ENCODE measurements at regions not wholly inside any gene's neighbourhood (a gene's known extent, or its start where the extent isn't known, plus 50 kb on each side); places are given as distances from the start of the nearest gene placed in this dataset.

GRCh38 chr9:108383796-108384195 is 472.0 kb downstream of the ACTL7B start:
- Histone ChIP-seq H3K27me3 (ENCODE audit: control insufficient read depth in 4 of 4, insufficient read depth in 4 of 4, low read length in 3 of 4) (peaks cover 0 to 2% (median 0%) of the 10 kb centered on the region in 4 donors), H3K9ac (ENCODE audit: low read depth in 1 of 2, low read length in 2 of 2) (no peak overlapping the region), H3K4me1 (ENCODE audit: control insufficient read depth in 4 of 4, insufficient read depth in 4 of 4, low read length in 3 of 4) (no peaks in the 10 kb centered on the region), H3K4me3 (ENCODE audit: low read depth in 1 of 3, low read length in 3 of 3) (no peak overlapping the region), H3K27ac (ENCODE audit: low read depth in 1 of 2, low read length in 2 of 2) (no peak overlapping the region), H3K9me3 (ENCODE audit: control insufficient read depth in 4 of 4, low read length in 3 of 4) (no peaks in the 10 kb centered on the region), H3K36me3 (ENCODE audit: control insufficient read depth in 4 of 4, insufficient read depth in 3 of 4, low read depth in 1 of 4, low read length in 3 of 4) (no peaks in the 10 kb centered on the region)
- DNase-seq (ENCODE audit: low spot score), result no peak
- WGBS, result 63% methylated on average over 1 of the region's 1 CpG
- TF ChIP-seq JUND (IDR thresholded peaks at IDR 0.05) (no peak), HNF4G (IDR thresholded peaks at IDR 0.05) (no peak), HNF4A (conservative IDR thresholded peaks at IDR 0.05) (no peak), FOXA2 (IDR thresholded peaks at IDR 0.05) (no peak), ATF3 (IDR thresholded peaks at IDR 0.05) (no peak), CTCF (IDR thresholded peaks at IDR 0.05; ENCODE audit: low read depth, low read length, missing input control) (no peak), FOXA1 (IDR thresholded peaks at IDR 0.05) (no peak), RAD21 (IDR thresholded peaks at IDR 0.05) (no peak), SP1 (IDR thresholded peaks at IDR 0.05) (no peak), REST (IDR thresholded peaks at IDR 0.05) (no peak), EGR1 (IDR thresholded peaks at IDR 0.05; ENCODE audit: low read depth in 2 of 2) (no peak), NR2F2 (IDR thresholded peaks at IDR 0.05) (no peak), TAF1 (conservative IDR thresholded peaks at IDR 0.05) (no peak), ZBTB33 (IDR thresholded peaks at IDR 0.05) (no peak), RXRA (IDR thresholded peaks at IDR 0.05) (no peak), YY1 (IDR thresholded peaks at IDR 0.05) (no peak), MAX (IDR thresholded peaks at IDR 0.05) (no peak), GABPA (IDR thresholded peaks at IDR 0.05 in 1 of 2, conservative IDR thresholded peaks at IDR 0.05 in 1 of 2) (no peak)
